SK-N-SH treated with all-trans-retinoic acid at 6 μM for 48 hours (cell line): ENCODE measurements at regions not wholly inside any gene's neighbourhood (a gene's known extent, or its start where the extent isn't known, plus 50 kb on each side); places are given as distances from the start of the nearest gene placed in this dataset.

Experiments
- ATAC-seq: fragments of 200-7000 bp; cut with Tn5 transposase; 3 replicates; pipeline ENCODE4 v1.9.1; 2020; ENCODE audit warnings: mild to moderate bottlenecking, moderate library complexity
- ARNTL ChIP-seq: fragments of 450-650 bp; formaldehyde crosslinking; IDR thresholded peaks from 2 replicates; pipeline ENCODE4 v1.5.0; 2020; ENCODE audit warnings: low read depth, mild to moderate bottlenecking, moderate library complexity, borderline replicate concordance
- CSDC2 ChIP-seq: fragments of 250-450 bp; sonication (Bioruptor Pico); IDR thresholded peaks from 2 replicates; pipeline ENCODE4 v1.5.0; 2020; ENCODE audit warnings: mild to moderate bottlenecking, moderate library complexity
- ESRRG ChIP-seq: fragments of 250-450 bp; sonication (Bioruptor Pico); IDR thresholded peaks from 2 replicates; pipeline ENCODE4 v1.6.1; 2021; ENCODE audit warnings: mild to moderate bottlenecking
- GLIS3 ChIP-seq: fragments of 250-450 bp; sonication (Bioruptor Pico); IDR thresholded peaks from 2 replicates; pipeline ENCODE4 v1.5.0; 2020; ENCODE audit warnings: mild to moderate bottlenecking, moderate library complexity
- ISL1 ChIP-seq: fragments of 250-450 bp; sonication (Bioruptor Pico); IDR thresholded peaks from 2 replicates; pipeline ENCODE4 v2.1.2; 2022; ENCODE audit warnings: mild to moderate bottlenecking, moderate library complexity
- OSR1 ChIP-seq: fragments of 250-450 bp; sonication (Bioruptor Pico); IDR thresholded peaks from 2 replicates; pipeline ENCODE4 v1.8.0; 2022; ENCODE audit warnings: moderate library complexity, mild to moderate bottlenecking, inconsistent platforms
- RARB ChIP-seq: fragments of 250-450 bp; sonication (Bioruptor Pico); IDR thresholded peaks from 2 replicates; pipeline ENCODE4 v1.8.0; 2021; ENCODE audit warnings: mild to moderate bottlenecking, moderate library complexity
- SNAI2 ChIP-seq: fragments of 250-450 bp; sonication (Bioruptor Pico); IDR thresholded peaks from 2 replicates; pipeline ENCODE4 v1.5.0; 2020; ENCODE audit warnings: mild to moderate bottlenecking, moderate library complexity
- TOX ChIP-seq: fragments of 250-450 bp; sonication (Bioruptor Pico); IDR thresholded peaks from 2 replicates; pipeline ENCODE4 v1.8.0; 2021; ENCODE audit warnings: mild to moderate bottlenecking, moderate library complexity, borderline replicate concordance
- ZC3H10 ChIP-seq: fragments of 250-450 bp; sonication (Bioruptor Pico); IDR thresholded peaks from 2 replicates; pipeline ENCODE4 v1.5.1; 2021; ENCODE audit warnings: mild to moderate bottlenecking, moderate library complexity
- ZFP3 ChIP-seq: fragments of 250-450 bp; sonication (Bioruptor Pico); IDR thresholded peaks from 2 replicates; pipeline ENCODE4 v1.5.0; 2020; ENCODE audit warnings: mild to moderate bottlenecking, moderate library complexity
- ZNF565 ChIP-seq: fragments of 450-650 bp; formaldehyde crosslinking; conservative IDR thresholded peaks from 2 replicates; pipeline ENCODE4 v1.5.0; 2020; ENCODE audit warnings: low read depth, mild to moderate bottlenecking, moderate library complexity
- ZNF70 ChIP-seq: fragments of 450-650 bp; formaldehyde crosslinking; IDR thresholded peaks from 2 replicates; pipeline ENCODE4 v1.5.0; 2020; ENCODE audit warnings: mild to moderate bottlenecking, moderate library complexity
- ZNF8 ChIP-seq: fragments of 450-650 bp; formaldehyde crosslinking; IDR thresholded peaks from 2 replicates; pipeline ENCODE4 v1.5.0; 2020; ENCODE audit warnings: mild to moderate bottlenecking, moderate library complexity
- TF ChIP-seq, protein P1 (sequence below): fragments of 250-450 bp; sonication (Bioruptor Pico); IDR thresholded peaks from 2 replicates; pipeline ENCODE4 v1.5.0; 2020; ENCODE audit warnings: mild to moderate bottlenecking, moderate library complexity
- TF ChIP-seq, protein P2 (sequence below): fragments of 250-450 bp; sonication (Bioruptor Pico); IDR thresholded peaks from 2 replicates; pipeline ENCODE4 v1.5.1; 2021; ENCODE audit warnings: mild to moderate bottlenecking, moderate library complexity
- TF ChIP-seq, protein P3 (sequence below): fragments of 250-450 bp; sonication (Bioruptor Pico); IDR thresholded peaks from 2 replicates; pipeline ENCODE4 v1.5.1; 2020; ENCODE audit warnings: low read depth, mild to moderate bottlenecking, moderate library complexity
- TF ChIP-seq, protein P4 (sequence below): fragments of 250-450 bp; sonication (Bioruptor Pico); IDR thresholded peaks from 2 replicates; pipeline ENCODE4 v1.8.0; 2020; ENCODE audit warnings: mild to moderate bottlenecking, moderate library complexity, borderline replicate concordance

DNA sequence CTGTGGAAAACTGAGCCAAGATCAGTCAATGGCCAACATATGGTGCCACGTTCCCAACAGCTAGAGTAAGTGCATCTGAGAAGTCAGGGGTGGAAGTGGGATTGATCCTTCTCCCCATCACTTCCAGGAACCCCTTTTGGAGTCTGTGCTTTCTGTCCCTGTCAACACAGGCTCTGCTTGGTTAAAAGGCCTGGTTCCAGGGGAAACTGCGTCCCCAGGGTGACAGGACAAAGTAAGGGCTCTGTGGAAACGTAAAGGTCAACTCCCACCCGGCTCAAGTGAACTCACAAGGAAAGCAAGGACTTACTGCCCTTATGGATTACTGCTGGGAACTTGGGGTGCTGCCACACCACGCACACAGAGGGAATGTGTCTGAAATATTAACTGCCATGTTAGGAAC, 77.5 kb upstream of the GRB10 start (continued):
- TF ChIP-seq OSR1: no peak
- TF ChIP-seq, protein P1, sequence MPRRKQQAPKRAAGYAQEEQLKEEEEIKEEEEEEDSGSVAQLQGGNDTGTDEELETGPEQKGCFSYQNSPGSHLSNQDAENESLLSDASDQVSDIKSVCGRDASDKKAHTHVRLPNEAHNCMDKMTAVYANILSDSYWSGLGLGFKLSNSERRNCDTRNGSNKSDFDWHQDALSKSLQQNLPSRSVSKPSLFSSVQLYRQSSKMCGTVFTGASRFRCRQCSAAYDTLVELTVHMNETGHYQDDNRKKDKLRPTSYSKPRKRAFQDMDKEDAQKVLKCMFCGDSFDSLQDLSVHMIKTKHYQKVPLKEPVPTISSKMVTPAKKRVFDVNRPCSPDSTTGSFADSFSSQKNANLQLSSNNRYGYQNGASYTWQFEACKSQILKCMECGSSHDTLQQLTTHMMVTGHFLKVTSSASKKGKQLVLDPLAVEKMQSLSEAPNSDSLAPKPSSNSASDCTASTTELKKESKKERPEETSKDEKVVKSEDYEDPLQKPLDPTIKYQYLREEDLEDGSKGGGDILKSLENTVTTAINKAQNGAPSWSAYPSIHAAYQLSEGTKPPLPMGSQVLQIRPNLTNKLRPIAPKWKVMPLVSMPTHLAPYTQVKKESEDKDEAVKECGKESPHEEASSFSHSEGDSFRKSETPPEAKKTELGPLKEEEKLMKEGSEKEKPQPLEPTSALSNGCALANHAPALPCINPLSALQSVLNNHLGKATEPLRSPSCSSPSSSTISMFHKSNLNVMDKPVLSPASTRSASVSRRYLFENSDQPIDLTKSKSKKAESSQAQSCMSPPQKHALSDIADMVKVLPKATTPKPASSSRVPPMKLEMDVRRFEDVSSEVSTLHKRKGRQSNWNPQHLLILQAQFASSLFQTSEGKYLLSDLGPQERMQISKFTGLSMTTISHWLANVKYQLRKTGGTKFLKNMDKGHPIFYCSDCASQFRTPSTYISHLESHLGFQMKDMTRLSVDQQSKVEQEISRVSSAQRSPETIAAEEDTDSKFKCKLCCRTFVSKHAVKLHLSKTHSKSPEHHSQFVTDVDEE (CRISPR knock-in tag): no peak
- TF ChIP-seq, protein P2, sequence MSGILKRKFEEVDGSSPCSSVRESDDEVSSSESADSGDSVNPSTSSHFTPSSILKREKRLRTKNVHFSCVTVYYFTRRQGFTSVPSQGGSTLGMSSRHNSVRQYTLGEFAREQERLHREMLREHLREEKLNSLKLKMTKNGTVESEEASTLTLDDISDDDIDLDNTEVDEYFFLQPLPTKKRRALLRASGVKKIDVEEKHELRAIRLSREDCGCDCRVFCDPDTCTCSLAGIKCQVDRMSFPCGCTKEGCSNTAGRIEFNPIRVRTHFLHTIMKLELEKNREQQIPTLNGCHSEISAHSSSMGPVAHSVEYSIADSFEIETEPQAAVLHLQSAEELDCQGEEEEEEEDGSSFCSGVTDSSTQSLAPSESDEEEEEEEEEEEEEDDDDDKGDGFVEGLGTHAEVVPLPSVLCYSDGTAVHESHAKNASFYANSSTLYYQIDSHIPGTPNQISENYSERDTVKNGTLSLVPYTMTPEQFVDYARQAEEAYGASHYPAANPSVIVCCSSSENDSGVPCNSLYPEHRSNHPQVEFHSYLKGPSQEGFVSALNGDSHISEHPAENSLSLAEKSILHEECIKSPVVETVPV (CRISPR knock-in tag): no peak

DNA sequence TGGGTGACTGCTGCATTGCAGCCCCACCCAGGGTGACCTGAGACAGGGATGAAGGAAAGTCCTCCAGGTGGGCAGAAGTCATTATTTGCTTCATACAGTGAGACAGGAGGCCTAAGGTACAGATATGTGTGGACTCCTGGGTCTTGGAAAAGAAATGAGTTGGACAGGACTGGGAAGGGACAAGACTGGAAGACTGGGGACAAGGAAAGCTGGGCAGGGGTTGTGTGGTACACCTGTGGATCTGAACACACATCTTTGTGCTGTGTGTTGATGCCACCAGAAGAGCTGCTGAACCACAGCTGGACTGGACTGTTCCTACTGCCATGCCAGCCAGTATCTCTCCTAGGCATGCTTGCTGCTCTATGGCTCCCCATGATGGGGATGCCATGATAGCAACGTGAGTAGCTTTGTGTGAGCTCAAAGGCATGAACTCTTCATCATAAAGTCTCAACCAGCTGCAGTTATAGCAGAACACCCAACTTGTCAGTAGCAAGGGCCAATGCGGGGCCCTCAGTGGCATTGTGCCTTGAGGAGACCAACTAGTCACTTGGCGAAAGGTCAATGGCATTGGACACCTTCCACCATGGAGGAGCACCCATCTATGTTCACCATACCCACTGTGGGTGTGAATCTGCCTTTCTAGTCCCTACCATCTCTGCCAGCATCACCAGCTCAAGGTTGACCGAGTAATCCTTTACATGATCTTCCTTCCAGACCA, 76.0 kb upstream of the GRB10 start:
- no peak for ATAC-seq
- TF ChIP-seq GLIS3 (CRISPR knock-in tag): no peak
- no peak for TF ChIP-seq TOX
- TF ChIP-seq ESRRG (CRISPR knock-in tag): no peak
- no peak for TF ChIP-seq ZNF565
- TF ChIP-seq, protein P3, sequence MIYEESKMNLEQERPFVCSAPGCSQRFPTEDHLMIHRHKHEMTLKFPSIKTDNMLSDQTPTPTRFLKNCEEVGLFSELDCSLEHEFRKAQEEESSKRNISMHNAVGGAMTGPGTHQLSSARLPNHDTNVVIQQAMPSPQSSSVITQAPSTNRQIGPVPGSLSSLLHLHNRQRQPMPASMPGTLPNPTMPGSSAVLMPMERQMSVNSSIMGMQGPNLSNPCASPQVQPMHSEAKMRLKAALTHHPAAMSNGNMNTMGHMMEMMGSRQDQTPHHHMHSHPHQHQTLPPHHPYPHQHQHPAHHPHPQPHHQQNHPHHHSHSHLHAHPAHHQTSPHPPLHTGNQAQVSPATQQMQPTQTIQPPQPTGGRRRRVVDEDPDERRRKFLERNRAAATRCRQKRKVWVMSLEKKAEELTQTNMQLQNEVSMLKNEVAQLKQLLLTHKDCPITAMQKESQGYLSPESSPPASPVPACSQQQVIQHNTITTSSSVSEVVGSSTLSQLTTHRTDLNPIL (CRISPR knock-in tag): no peak
- no peak for TF ChIP-seq CSDC2 (CRISPR knock-in tag)
- TF ChIP-seq ZC3H10 (CRISPR knock-in tag): no peak

DNA sequence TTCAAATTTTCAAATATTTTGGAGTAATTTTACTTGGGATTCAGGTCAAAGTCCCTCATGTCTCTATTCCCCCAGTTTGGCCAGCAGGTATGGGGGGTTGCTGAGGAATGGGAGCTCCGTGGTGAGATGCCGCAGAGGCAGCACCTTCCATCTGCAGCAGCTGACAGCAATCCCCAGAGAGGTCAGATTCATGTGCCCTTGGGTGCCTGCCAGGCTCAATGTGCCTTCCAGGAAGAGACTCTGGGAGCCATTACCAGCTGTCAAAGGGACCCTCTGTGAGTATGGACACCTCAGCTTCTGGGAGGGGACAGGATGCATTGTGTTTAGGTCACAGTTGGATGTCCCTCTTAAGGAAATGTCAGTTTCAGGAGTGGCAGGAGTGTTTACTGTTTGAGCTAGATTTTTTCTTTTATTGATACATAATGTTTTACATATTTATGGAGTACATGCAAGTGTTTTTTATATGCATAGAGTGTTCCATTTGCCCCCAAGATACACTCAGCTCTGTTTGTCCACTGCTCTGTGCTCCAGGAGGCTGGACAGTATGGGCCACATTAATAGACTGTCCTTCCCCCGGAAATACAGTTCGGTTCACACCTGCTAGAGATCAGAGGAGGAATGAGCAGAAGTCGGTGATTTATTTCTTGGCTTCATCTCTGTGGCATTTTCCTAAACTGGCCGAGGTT, 75.3 kb upstream of the GRB10 start:
- ATAC-seq: no peak
- TF ChIP-seq ARNTL (CRISPR knock-in tag) (no peak), SNAI2 (CRISPR knock-in tag) (no peak), ISL1 (CRISPR knock-in tag) (no peak), TOX (no peak), GLIS3 (CRISPR knock-in tag) (no peak), ZNF565 (no peak), ZNF8 (CRISPR knock-in tag) (no peak), RARB (CRISPR knock-in tag) (no peak), ZNF70 (no peak), ZFP3 (CRISPR knock-in tag) (no peak)
- TF ChIP-seq, protein P1 (CRISPR knock-in tag): no peak
- TF ChIP-seq, protein P4, sequence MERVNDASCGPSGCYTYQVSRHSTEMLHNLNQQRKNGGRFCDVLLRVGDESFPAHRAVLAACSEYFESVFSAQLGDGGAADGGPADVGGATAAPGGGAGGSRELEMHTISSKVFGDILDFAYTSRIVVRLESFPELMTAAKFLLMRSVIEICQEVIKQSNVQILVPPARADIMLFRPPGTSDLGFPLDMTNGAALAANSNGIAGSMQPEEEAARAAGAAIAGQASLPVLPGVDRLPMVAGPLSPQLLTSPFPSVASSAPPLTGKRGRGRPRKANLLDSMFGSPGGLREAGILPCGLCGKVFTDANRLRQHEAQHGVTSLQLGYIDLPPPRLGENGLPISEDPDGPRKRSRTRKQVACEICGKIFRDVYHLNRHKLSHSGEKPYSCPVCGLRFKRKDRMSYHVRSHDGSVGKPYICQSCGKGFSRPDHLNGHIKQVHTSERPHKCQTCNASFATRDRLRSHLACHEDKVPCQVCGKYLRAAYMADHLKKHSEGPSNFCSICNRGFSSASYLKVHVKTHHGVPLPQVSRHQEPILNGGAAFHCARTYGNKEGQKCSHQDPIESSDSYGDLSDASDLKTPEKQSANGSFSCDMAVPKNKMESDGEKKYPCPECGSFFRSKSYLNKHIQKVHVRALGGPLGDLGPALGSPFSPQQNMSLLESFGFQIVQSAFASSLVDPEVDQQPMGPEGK: no peak
- TF ChIP-seq, protein P2 (CRISPR knock-in tag): no peak
- TF ChIP-seq, protein P3 (CRISPR knock-in tag): no peak
